ENCODE measurements at regions not wholly inside any gene's neighbourhood (a gene's known extent, or its start where the extent isn't known, plus 50 kb on each side); places are given as distances from the start of the nearest gene placed in this dataset.

DNA sequence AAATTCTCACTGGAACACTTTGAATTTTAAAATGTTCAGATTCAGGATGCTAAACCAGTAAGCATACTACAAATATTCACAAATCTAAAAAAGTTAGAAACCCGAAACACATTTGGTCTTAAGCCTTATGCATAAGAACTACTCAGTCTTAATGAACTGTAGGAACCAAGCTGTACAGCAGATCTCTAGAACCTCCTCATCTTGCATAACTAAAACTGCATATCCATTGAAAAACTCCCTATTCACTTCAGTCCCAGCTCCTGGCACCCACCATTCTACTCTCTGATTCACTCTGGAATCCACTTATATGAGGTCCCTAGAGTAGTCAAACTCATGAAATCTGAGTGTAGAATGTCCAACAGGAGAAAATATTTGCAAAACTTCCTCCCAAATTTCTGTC is 65.6 kb upstream of the CEACAM8 start:
- no peak for TF ChIP-seq CTCF (IDR thresholded peaks at IDR 0.05)
- no peak for TF ChIP-seq POLR2AphosphoS5 (IDR thresholded peaks at IDR 0.05)
